ENCODE measurements at regions not wholly inside any gene's neighbourhood (a gene's known extent, or its start where the extent isn't known, plus 50 kb on each side); places are given as distances from the start of the nearest gene placed in this dataset.

GRCh38 chr2:226580403-226580802 lies 219.2 kb downstream of the IRS1 start:
- DNase-seq (ENCODE audit: low read depth in 1 of 2, low spot score in 1 of 2): no peak
- TF ChIP-seq JUND (IDR thresholded peaks at IDR 0.05; ENCODE audit: low read depth): no peak
- in situ Hi-C loops (cut with HindIII; ENCODE audit: low pct_unique_long_range_greater_than_20kb, low sequenced_read_pairs): no loop called here

GRCh38 chr2:226579519-226579918 lies 220.1 kb downstream of the IRS1 start:
- in situ Hi-C loops (cut with HindIII; ENCODE audit: low pct_unique_long_range_greater_than_20kb, low sequenced_read_pairs): no loop called here
- TF ChIP-seq JUND (IDR thresholded peaks at IDR 0.05; ENCODE audit: low read depth): no peak
- no peak for DNase-seq (ENCODE audit: low read depth in 1 of 2, low spot score in 1 of 2)

GRCh38 chr2:226578879-226579278 lies 220.7 kb downstream of the IRS1 start:
- in situ Hi-C loops (cut with HindIII; ENCODE audit: low pct_unique_long_range_greater_than_20kb, low sequenced_read_pairs): no loop called here
- TF ChIP-seq JUND (IDR thresholded peaks at IDR 0.05; ENCODE audit: low read depth): no peak
- DNase-seq (ENCODE audit: low read depth in 1 of 2, low spot score in 1 of 2): no peak

GRCh38 chr2:226578373-226578772 lies 221.2 kb downstream of the IRS1 start:
- in situ Hi-C loops (cut with HindIII; ENCODE audit: low pct_unique_long_range_greater_than_20kb, low sequenced_read_pairs): no loop called here
- no peak for TF ChIP-seq JUND (IDR thresholded peaks at IDR 0.05; ENCODE audit: low read depth)
- DNase-seq (ENCODE audit: low read depth in 1 of 2, low spot score in 1 of 2): no peak

- in situ Hi-C loops (cut with HindIII; ENCODE audit: low pct_unique_long_range_greater_than_20kb, low sequenced_read_pairs): no loop called here
- no peak for TF ChIP-seq JUND (IDR thresholded peaks at IDR 0.05; ENCODE audit: low read depth)
- no peak for DNase-seq (ENCODE audit: low read depth in 1 of 2, low spot score in 1 of 2)
Observed at GRCh38 chr2:226575928-226576327, 223.7 kb downstream of the IRS1 start.

GRCh38 chr2:226573158-226573557 lies 226.5 kb downstream of the IRS1 start:
- TF ChIP-seq JUND (IDR thresholded peaks at IDR 0.05; ENCODE audit: low read depth): no peak
- DNase-seq (ENCODE audit: low read depth in 1 of 2, low spot score in 1 of 2): no peak
- in situ Hi-C loops (cut with HindIII; ENCODE audit: low pct_unique_long_range_greater_than_20kb, low sequenced_read_pairs): no loop called here

GRCh38 chr2:226564667-226565066 lies 235.0 kb downstream of the IRS1 start:
- no peak for DNase-seq (ENCODE audit: low read depth in 1 of 2, low spot score in 1 of 2)
- in situ Hi-C loops (cut with HindIII; ENCODE audit: low pct_unique_long_range_greater_than_20kb, low sequenced_read_pairs): no loop called here
- no peak for TF ChIP-seq JUND (IDR thresholded peaks at IDR 0.05; ENCODE audit: low read depth)

GRCh38 chr2:226561962-226562361 lies 237.7 kb downstream of the IRS1 start:
- in situ Hi-C loops (cut with HindIII; ENCODE audit: low pct_unique_long_range_greater_than_20kb, low sequenced_read_pairs): no loop called here
- DNase-seq (ENCODE audit: low read depth in 1 of 2, low spot score in 1 of 2): no peak
- no peak for TF ChIP-seq JUND (IDR thresholded peaks at IDR 0.05; ENCODE audit: low read depth)

GRCh38 chr2:226560325-226560724 lies 239.3 kb downstream of the IRS1 start:
- DNase-seq (ENCODE audit: low read depth in 1 of 2, low spot score in 1 of 2): no peak
- in situ Hi-C loops (cut with HindIII; ENCODE audit: low pct_unique_long_range_greater_than_20kb, low sequenced_read_pairs): no loop called here
- no peak for TF ChIP-seq JUND (IDR thresholded peaks at IDR 0.05; ENCODE audit: low read depth)

GRCh38 chr2:226559536-226559935 lies 240.1 kb downstream of the IRS1 start:
- no peak for TF ChIP-seq JUND (IDR thresholded peaks at IDR 0.05; ENCODE audit: low read depth)
- DNase-seq (ENCODE audit: low read depth in 1 of 2, low spot score in 1 of 2): no peak
- in situ Hi-C loops (cut with HindIII; ENCODE audit: low pct_unique_long_range_greater_than_20kb, low sequenced_read_pairs): no loop called here

- in situ Hi-C loops (cut with HindIII; ENCODE audit: low pct_unique_long_range_greater_than_20kb, low sequenced_read_pairs): no loop called here
- DNase-seq (ENCODE audit: low read depth in 1 of 2, low spot score in 1 of 2): no peak
- TF ChIP-seq JUND (IDR thresholded peaks at IDR 0.05; ENCODE audit: low read depth): no peak
Observed at GRCh38 chr2:226558418-226558817, 241.2 kb downstream of the IRS1 start.

GRCh38 chr2:226556050-226556449 lies 243.6 kb downstream of the IRS1 start:
- DNase-seq (ENCODE audit: low read depth in 1 of 2, low spot score in 1 of 2): no peak
- TF ChIP-seq JUND (IDR thresholded peaks at IDR 0.05; ENCODE audit: low read depth): no peak
- in situ Hi-C loops (cut with HindIII; ENCODE audit: low pct_unique_long_range_greater_than_20kb, low sequenced_read_pairs): no loop called here

- TF ChIP-seq JUND (IDR thresholded peaks at IDR 0.05; ENCODE audit: low read depth): no peak
- no peak for DNase-seq (ENCODE audit: low read depth in 1 of 2, low spot score in 1 of 2)
- in situ Hi-C loops (cut with HindIII; ENCODE audit: low pct_unique_long_range_greater_than_20kb, low sequenced_read_pairs): no loop called here
Observed at GRCh38 chr2:226554701-226555100, 244.9 kb downstream of the IRS1 start.

- in situ Hi-C loops (cut with HindIII; ENCODE audit: low pct_unique_long_range_greater_than_20kb, low sequenced_read_pairs): no loop called here
- no peak for DNase-seq (ENCODE audit: low read depth in 1 of 2, low spot score in 1 of 2)
- no peak for TF ChIP-seq JUND (IDR thresholded peaks at IDR 0.05; ENCODE audit: low read depth)
Observed at GRCh38 chr2:226553333-226553732, 246.3 kb downstream of the IRS1 start.

Data from T47D (cell line).